RPMI8226 (cell line): ENCODE measurements at regions not wholly inside any gene's neighbourhood (a gene's known extent, or its start where the extent isn't known, plus 50 kb on each side); places are given as distances from the start of the nearest gene placed in this dataset.

Source experiments
- DNase-seq: peaks from one replicate; pipeline ENCODE4 v3.0.0-alpha.2; 2015

DNA sequence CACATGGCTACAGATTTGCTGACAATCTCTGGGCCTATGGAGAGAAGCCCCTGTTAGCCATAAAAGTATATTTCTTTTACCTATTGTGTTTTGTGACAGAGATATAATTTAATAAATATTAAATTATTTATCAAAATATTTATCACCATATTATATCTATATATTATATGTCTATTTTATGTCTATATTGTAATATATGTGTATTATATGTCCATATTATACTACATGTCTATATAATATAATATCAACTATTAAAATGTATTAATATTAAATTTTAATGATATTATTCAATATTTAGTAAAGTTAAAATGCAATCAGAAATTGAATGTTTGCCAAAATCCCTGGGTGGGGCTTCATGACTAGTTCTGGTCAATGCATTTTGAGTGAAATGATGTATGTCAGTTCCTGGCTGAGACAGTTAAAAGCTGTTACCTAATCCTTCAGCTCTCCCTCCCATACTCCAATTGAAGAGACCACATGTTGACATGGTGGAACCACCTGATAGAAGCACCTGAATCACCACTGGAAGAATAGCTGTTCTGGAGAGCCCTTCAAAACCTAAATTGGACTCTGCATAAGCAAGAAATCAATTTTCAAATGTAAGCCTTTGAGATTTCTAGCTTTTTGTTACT is 357.3 kb upstream of the DDHD1 start:
- DNase-seq, result no peak

DNA sequence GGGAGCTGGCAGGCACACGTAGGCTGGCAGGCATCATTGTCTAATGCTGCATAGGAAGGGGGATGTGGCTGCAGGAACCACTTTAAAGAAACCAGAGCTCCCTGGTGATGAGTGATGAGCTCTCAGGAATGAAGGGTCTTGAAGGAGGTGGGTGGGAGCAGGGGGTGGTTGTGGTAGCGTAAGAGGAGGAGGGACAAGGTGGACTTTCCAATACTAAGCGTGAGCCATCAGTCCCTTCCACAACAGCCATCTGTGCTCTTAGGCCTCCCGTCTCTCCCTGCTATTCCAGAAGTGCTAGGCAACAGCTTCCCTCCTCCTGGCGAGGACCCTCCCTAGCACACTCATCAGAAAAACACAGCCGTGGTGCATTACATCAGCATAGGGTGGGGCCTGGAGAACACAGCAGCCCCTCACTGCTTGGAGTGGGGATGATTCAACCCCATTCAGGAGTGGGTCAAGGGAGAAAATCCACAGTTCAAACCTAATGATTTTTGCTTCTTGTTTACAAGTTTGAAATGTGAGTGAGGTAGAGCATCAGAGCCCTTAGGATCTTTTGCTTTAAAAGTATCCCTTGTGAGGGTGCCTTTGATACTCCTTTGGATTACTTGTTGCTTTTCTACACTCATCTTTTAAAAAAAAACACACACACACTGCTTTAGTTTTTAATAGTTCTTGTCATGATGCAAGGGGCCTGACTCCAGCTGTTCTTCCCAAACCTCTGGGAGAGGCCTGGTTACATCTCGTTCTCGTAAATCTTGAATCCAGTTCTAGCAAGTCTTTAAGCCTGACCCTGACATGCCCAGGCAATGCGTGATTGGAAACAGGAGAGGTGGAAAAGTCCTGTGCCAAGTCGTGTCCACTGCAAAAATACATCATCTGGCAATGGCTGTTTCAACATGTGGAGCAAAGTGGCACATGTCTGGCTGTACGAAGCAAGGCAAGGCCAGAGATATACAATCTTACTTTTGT is 356.4 kb upstream of the DDHD1 start:
- no peak for DNase-seq

DNA sequence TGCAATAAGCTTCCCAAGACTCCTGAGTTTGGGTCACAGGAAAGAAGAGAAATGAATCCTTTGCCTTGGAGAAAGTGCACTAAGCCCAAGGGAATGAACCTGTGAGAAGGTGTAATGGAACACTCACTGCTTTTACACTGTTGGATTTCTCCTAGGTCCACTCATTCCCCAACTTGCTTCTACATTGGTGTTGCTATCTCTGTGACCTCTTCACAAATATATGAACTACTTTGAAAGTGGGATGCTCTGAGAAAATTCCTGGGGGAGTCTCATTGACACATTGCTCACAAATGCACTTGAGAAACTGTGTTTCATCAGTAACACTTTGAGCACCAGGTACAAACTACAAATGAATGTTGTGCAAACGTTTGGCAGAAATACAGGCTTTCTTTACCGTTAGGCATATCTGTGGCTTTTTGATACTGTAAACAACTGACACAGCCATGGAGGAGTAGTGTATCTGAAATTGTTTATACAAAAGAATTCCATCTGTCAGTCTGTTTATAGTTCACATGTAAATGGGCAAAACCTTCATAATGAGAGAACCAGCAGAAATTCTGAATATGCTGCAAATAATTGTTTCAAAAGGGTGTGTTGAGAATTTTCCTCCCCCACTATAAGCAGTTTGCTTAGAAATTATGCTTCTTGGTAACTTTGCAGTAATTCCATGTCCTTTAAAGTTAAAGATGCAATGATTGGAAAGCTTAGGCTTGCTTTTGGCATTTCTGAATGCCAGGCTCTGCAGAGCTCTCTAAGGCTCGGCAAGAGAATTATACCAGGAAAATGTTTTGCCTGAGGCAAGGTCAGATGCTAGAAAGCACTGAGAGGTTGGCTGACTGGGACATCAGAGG is 348.5 kb upstream of the DDHD1 start:
- no peak for DNase-seq

DNA sequence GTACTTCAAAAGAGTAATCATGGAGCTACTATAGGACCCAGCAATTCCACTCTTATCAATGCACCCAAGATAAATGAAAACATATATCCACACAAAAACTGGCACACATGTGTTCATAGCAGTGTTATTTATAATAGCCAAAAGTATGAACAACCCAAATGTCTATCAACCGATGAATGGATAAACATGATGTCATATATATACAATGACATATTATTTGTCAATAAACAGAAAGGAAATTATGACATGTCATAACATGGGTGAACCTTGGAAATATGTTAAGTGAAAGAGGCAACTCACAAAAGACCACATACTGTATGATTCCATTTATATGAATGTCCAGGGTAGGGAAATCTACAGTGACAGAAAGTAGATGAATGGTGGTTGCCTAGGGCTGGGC is 347.1 kb upstream of the DDHD1 start:
- DNase-seq, result no peak

DNA sequence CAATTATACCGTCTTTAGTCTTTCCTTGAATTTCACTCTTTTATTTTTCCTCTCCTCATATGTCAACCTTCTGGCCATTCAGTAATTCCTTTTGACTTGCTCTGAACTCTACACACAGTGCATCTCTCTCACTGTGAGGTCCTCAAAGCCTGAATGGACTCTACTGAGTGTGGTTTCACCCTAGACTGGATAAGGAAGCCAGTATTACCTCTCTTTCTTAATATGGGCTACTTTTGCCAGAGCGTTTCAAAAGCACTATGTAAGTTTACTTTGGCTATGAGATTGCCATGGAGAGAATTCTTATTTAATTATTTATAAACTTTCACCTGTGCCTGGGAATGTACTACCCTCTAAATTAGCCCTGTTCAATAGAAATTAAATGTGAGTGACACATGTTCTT is 343.5 kb upstream of the DDHD1 start:
- DNase-seq, result no peak

DNA sequence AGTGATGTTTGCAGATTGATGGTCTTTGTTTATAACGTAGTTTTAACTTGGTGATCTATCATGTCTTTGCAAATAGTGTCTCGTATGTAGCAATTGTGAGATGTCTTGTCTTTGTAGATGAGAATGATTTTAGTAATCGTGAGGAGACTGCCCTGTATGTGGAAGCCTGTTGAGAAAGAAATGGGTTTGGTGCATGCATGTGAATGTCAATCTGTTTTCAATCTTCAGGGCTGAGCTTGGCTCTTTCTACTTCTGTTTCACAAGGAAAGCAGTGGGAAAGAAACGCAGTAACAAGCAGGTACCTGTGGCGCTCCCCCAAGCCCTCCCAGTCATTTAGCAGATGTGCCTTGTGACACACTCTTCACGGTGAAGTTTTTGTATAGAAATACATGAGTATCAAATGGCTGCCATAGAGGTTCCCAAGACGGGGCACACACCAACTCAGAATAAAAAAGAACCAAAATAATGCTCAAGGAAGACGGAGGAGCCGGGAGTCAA is 342.8 kb upstream of the DDHD1 start:
- no peak for DNase-seq

DNA sequence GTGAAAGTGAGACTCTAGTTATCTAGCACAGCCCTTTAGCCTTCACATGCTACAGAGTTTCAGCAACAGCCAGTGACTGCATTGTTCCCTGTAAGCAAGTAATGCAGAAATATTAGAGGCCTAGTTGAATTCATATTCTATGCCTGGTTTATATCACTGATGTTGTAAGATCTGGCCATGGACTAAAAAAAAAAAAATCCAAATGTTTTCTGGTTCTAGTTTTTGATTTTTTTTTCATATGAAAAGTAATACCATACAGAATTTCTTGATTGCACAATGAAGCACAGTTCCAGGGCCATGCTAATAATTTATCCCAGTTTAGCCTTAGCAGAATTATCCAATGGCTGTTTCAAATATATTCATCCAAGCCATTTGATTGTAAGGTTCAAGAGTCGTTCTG is 341.5 kb upstream of the DDHD1 start:
- no peak for DNase-seq

DNA sequence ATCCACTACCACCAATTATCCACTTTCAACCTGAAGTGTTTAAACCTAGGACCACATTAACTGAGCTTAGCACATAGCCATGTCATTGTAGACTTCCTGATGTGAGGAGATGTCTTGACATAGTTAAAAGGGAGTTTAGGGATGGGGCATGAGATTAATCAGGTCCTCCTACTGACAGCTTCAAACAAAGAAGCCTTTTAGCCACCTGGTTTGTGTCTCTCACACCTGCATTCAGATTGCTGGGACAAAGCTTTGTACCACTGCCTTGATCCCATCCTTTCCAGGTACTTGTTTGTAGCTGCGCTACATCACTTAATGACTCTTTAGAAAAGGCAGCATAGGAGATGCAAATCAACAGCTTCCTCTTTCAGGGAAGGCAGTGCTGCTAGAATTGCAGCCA is 340.7 kb upstream of the DDHD1 start:
- no peak for DNase-seq

DNA sequence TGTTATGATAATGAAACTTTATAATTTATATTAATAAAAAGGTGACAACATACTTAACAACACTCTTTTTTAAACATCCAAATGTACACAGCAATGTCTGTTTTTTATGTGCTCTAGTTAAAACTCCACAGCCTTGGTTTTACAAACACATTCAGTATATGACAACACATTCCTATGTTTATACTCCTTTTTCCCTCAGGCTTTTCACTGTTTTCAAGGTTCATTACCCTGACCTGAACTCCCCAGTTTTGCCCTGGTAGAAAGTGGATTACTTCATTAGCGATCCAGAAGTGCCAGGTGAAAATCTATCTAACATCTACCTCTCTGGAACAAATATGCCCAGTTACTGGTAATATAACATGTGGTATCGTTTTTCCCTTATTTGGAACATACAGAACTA is 340.2 kb upstream of the DDHD1 start:
- DNase-seq, result no peak

DNA sequence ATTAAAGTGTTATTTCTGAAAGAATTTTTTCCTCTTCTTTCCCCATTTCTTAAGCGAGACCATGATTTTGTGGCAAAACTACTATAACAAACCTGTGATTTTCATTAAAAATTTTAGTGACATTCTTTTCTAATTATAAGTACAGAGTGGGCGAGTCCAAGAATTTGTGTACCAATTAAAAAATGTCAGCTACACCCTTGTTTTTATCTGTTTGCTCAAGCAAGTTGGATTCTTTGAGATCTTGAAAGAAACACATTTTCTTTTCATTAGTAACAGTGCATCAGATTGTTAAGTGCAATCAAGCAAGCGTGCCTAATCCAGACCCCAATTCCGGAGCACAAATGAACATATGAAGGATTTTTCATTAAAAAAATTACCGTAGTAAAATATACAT is 338.8 kb upstream of the DDHD1 start:
- DNase-seq, result no peak

DNA sequence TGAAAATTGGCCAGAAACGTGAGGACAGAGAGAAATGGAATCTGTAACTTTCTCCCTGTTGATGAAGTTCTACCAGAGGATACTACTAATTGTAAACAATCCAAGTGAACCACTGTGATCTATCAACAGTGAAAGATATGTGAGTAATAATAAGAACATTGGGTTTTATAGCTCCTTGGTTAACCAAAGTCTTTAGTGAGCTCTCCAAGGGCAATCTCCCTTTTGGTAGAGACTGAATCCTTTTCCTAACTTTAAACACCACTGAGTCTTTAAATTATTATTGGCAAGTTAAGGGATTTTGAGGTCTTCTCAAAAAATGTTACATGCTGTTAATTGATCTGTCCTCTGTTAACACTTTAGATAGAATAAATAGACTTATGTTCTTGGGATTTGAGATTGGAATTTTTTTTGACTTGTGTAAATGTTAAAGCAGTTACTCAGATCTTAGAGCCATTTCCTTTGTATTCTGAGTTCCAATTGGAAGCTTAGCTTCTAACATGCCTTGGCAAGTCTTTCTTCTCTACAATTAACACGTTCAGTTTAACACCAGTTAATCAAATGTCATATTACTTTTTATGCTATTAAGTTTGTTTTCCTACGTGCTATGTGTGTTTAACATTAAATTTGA is 338.2 kb upstream of the DDHD1 start:
- no peak for DNase-seq

DNA sequence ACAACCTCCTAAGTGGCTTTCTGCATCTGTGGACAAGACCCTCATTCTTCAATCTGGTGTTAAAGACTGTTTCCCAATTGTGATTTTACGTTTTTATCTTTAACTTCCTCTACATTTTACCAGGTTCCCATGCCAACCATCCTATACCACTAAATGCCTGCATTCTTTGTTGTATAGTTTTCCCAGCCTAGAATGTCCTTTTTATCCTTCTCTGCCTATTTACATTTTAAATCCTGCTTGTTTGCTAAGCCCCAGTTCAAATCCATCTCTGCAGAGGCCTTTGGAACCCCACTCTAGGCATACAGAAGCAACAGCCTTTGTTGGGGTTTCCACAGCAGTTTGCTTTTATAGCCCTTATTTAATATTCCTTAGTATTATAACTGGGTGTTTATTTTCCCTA is 325.1 kb upstream of the DDHD1 start:
- no peak for DNase-seq

DNA sequence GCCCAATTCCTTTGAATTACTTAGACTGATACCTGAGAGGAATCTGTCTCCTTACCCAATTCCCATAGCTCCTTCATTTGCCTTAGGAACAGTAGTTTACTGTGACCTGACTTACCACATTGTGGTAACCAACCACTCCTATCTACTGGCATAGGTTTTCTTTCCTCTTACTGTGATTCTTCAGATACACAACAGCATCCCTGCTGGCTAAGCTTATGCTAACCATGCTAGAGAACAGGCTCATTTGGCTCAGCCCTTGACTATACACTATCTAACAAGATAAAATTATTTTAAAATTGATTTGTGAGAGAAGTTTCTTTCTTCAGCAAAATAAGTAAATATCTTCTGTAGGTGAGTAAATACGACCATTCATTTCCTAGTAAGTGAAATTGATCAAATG is 320.4 kb upstream of the DDHD1 start:
- DNase-seq, result no peak

DNA sequence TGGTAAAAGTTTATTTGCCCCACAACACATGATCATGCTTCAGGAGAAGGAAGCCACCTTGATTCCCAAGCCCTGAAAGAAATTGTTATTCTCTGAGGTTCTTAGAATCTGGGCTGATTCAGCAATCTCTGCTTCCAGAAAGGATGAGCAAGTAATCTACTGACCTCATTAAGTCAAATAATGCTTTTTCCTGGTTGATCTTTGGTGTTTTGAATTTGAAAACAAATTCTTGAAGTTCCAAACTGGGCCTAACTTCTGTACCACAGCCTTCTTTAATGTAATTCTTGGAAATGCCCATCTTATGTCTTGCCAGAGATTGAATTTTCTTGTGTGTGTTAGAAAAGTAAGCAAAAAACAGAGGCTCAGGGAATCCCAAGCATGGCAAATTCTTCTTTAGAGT is 319.2 kb upstream of the DDHD1 start:
- no peak for DNase-seq

DNA sequence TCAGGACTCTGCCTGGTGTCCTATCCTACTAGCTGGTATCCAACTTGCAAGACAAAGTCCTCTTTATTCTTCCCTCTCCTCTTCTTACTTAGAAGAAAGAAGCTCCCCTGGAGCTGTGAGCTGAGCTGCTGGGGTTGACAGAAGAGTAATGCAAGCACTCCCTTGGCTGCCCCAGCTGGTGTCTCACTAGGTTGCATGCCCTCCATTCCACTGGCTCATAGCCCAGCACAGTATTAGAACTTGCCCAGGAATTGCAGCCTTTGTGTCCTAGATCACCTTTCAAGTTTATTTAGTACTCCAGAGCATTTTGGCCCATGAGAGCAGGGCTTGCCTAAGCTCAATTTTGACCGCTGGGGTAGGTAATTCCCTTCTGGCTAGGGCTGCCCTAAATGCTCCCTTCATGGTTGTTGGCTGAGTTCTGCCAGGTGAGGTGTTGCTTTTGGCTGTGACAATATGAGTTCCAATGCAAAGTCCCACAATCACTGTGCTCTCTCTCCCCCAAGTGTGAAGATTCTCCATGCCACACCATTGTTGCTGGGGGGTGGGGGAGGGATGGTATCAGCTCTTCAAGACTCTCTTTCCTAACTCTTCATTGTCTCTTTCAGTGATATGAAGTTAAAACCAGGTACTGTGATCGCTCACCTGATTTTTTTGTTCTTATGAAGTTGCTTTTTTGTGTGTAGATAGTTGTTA is 317.4 kb upstream of the DDHD1 start:
- DNase-seq, result no peak

DNA sequence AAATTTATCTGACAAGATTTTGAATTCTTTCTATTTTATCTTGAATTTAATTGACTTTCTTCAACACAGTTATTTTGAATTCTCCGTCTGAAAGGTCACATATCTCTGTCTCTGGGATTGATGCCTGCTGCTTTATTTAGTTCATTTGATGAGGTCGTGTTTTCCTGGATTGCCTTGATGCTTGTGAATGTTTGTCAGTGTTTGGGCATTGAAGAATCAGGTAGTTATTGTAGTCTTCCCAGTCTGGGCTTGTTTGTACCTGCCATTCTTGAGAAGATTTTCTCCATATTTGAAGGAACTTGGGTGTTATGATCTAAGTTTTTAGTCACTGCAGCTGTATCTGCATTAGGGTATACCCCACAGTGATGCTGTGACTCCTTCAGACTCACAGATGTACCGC is 315.8 kb upstream of the DDHD1 start:
- DNase-seq, result no peak

DNA sequence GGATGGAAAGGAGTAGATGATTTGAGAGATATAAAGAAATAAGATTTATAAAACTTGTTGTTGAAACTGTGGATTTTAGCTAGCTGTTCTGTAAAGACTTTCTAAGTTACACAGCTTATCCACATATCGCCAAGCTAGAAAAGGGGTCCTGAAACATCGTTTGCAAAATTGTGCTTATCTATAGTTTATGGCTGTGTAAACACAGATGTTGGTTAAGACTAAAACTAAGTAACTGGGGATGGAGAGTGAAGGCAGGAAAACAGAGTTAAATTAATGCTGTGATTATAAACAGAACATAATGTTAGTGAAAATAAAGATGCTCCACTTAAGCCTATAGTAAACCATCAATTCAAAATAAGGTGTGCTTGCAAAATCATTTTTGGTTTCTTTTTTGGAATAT is 311.3 kb upstream of the DDHD1 start:
- no peak for DNase-seq

DNA sequence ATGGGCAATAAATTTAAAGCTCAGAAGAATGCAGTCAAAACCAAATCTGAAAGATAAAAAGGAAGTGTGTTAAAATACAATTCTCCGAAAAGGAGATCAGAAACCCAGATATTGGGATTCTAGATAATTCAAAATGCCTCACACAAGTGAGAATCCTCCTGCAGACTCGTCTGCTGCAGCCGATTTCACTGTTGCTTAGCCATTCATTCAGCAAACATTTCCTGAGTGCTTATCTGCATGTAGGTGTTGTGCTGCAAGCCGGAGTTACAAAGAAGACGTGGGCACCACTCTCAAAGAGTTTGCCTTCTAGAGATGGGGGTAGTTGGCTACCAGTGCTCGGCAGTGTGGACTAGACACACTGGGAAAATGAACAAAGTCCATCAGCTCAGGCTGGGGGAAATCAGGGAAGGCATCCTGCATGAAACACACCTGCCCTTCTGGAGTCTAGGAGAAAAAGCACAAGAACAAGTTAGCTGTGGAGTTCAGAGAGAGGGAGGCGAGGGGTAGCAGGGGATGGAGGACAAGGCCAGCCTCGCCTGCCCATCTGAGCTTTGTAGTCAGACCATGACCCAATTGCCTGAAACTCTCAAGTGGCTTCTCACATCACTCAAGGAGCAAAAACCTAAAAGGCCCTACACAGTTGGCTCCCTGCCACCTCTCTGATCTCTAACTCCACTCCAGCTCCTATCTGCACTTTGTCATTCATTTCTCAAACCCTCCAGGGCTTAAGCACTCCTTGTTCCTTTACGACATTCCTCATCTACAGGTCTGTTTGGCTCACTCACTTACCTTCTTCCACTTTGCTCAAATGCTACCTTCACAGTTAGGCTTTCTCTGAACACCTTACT is 310.0 kb upstream of the DDHD1 start:
- no peak for DNase-seq

DNA sequence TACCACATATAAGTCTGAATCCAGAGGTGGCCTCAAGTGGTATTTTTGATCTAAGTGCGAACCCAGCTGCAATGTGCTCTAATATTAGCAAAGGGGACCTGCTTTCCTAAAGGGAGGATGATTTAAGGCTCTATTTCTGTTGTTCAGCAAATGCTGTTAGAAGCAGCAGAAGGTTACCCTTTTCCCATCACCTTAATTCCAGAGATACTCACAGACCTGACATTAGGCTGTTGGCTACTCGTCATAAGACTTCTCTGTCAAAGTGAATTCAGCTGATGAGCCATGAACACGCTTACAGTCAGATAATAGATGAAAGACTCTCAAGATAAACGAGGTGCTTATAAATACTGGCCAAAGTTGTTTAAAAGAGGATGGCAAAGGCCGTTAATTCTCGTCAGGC is 308.7 kb upstream of the DDHD1 start:
- DNase-seq, result no peak

DNA sequence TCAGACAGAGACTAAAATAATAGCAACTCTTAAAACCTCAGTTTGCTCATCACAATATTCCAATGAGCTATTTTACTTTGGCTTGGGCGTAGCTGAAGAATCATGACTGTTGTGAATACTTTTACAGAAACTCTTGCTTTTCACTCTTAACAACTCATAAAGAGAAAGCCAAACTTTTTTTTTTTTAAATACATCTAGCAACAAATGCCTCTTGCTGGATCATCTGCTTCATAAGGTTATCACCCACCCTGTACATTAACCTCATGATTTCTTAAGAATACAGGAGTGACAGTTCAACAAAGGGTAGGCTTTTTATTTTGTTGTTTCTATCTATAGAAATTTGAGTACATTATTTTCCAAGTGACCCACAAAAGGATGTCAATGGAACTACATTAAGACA is 307.4 kb upstream of the DDHD1 start:
- no peak for DNase-seq

DNA sequence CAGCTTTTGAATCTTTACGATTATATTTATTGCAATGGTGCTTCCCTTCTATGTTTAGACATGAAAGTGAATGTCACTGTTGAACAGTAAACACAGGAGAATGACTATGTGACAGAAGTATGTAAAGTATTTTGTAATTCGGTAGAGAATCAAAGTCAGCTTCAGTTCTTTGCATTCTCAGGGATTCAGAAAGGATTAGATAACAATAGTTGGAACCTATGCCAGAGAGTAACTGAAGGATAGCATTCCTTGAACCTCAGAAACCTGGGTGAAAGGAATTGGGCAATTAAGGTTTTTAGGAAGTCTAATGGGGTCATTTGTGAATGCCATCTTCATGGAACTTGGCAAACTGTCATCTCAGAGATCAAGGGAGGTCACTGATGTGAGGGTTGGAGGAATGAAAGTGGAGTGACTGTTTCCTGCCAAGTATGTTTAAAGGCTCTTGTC is 305.3 kb upstream of the DDHD1 start:
- DNase-seq, result no peak
